GM19240 (cell line): ENCODE measurements at regions not wholly inside any gene's neighbourhood (a gene's known extent, or its start where the extent isn't known, plus 50 kb on each side); places are given as distances from the start of the nearest gene placed in this dataset.

Experiments
- DNase-seq: peaks from one replicate; pipeline ENCODE4 v3.0.0; 2011; ENCODE audit warnings: low spot score; ENCODE audit not compliant: insufficient read length

GRCh38 chr5:60262576-60263295, 369.2 kb upstream of the PDE4D start:
- no peak for DNase-seq

GRCh38 chr5:60261732-60262131, 368.2 kb upstream of the PDE4D start:
- DNase-seq, result no peak

DNA sequence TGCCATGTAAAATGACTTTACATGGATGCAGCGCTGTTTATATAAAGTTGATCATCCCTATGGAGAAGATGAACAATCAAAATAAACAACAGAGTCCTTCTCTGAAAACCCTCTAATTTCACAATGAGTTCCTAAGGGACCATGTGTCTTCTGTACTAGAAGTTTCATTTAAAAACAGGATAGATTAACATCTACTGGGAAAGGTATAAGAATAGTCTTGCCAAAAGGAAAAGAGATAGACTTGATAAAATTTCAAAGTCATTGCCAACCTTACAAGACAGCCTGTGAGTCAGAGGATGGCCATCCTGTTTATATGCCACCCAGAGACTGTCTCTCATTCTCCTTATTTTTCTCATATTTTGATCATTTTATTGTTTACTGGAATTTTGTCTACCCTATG, 367.1 kb upstream of the PDE4D start:
- no peak for DNase-seq

DNA sequence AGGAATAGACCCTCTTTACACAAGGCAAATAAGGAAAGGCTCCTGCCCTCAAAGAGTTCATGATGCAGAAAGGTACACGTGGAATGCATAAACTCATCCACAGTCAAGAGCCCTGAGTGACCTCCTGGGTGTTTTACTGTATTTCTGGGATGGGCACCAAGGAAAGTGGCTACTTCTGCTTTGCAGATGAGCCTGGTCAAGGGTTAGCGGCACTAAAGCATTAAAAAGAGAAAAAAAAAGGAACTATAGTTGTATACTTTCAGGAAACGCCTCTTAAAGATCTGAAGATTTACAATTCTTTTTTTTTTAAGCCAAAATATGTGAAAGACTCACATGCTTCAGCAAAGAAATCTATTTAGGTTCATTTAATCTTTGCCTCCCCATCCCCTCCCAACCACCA, 366.2 kb upstream of the PDE4D start:
- DNase-seq, result no peak

DNA sequence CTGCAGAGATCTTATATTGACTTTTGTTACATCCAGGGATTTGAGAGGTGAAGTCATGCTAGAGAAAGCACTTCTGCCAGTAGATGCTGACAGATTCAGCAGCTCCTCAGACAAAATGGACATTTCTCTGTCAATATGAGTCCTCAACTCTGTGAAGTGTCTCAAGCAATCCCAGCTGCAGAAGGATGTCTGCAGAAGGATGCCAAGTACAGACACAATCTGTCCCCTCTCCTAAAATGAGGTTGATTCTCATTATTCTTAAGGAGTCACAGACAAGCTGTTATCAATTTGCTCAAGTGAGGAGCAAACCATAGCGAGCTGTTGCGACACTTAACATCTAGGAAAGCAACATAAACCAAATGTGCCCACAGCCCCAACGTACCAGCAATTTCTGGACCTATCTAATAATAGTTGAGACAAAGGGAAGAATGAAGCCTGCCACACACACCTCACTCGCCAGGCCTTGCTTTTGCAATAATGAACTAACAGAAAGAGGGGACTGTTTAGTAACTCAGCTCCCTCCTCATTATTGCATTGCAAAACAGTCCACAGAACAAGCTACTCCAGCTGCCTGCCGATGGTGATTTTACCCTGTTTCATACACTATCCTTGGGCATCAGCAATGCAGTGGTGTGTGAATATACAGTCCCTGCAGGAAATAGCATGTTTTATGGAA, 364.2 kb upstream of the PDE4D start:
- no peak for DNase-seq

GRCh38 chr5:60256546-60256945, 363.0 kb upstream of the PDE4D start:
- no peak for DNase-seq

GRCh38 chr5:60248901-60249300, 355.4 kb upstream of the PDE4D start:
- DNase-seq, result peak; percentile 11

- DNase-seq, result no peak
Measured at GRCh38 chr5:60243713-60244112, 350.2 kb upstream of the PDE4D start.

- DNase-seq, result no peak
Measured at GRCh38 chr5:60232036-60232795, 338.7 kb upstream of the PDE4D start.

GRCh38 chr5:60230456-60230855, 336.9 kb upstream of the PDE4D start:
- DNase-seq, result no peak

DNA sequence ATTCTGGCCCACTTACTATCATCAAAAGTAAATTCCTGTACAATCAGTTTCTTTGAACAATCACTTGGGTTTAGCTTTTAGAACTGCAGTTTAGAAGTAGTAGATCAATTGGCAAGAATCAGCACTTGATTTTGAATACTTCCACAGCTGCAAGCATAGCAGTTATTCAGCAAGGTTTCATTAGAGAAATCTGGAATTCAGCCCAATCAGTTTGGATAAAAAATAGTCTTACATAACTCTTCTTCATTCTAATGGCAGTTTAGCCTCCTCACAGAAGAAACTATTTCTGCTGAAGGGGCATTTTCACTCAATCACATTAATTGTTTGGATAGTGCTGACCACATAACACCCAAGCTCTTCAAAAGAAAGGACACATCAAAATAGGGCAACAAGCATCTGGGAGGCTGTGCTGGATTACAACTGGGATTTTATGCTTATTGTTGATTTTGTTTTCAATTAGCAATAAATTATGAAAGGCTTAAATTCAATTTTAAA, 336.2 kb upstream of the PDE4D start:
- DNase-seq, result no peak

GRCh38 chr5:60228676-60229075, 335.1 kb upstream of the PDE4D start:
- no peak for DNase-seq

DNA sequence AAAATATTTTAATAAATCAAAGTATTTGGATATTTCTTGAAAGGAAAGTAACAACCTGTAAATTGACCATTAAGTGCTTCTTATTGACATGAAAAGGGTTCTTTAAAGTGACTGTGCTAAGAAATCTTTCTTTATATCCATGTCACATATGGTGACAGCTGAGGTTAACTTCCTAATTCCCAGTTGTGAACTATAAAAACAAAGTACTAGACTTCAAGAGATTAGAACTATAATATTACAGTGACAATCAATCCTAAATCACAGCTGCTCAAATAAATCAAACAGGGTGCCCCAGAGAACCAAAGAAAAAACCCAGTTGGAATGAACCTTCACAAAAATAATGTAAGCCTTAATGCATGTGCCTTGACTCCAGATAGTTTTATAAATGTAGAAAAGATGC, 332.6 kb upstream of the PDE4D start:
- DNase-seq, result no peak

- DNase-seq, result no peak
Measured at GRCh38 chr5:60223342-60223741, 329.8 kb upstream of the PDE4D start.

DNA sequence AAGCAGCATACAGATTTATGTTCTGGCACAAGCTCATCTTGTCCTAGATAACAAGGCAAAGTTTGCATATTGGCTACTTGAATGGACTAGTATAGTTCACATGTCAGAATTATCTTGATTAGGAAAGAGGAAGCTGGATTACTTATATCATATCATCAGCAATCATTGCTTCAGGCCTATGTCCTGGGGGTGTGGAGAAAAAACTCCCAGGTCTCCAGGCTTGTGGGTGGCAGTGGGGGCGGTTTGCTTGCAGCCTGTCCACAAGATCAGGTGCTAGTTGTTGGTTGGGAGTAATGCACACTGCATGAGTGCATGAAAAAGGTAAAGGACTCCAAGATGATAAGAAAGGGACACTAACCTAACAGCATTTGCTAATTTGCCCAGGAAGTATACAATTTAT, 326.4 kb upstream of the PDE4D start:
- DNase-seq, result no peak

DNA sequence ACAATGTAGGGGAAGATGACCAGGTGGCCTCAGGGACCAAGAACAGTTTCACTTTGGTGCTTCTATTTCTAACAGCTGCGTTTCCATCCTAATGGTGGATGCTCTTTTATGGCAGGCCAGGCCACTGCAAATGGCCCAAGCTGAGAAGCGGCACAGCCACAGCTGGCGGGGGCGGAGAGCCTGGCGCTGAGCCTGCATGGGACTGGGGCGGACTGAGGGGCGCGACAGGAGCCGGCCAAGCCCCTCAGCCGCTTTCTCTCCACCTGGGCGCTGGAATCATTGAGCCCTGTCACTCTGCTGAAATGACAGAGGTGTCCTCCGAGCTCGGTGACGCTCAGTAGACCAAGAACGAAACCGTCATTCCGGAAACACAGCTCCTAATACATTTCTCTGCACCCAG, 317.3 kb upstream of the PDE4D start:
- no peak for DNase-seq

DNA sequence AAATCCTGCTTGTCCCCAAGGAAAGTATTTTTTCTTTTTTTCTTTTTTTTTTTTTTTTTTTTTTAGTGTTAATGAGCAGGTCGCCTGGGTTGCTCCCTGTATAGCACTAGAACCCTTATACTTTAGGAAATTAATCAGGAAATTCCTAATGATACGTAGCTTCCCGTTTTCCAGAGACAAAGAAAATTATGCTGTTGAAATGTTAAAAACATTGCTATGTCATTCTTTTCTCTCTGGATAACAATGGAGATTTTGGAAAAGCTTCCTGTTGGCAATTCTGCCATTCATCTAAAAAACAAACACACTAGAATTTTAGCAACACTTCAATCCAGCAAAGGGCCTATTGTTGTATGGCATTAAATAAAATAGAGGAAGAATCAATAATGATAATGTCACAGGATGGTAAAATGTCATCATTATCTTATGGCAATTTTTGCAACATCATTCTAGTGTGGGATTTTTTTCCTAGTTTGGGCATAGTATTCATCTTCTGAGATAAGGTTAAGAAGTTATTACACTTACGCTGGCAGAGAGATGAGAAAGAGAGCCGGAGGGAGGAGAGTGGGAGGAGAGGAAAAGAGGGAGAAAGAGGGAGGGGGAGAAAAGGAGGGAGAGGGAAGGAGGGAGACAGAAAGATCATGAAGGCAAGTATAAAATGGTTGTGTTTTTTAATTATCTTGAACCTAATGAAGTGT, 315.8 kb upstream of the PDE4D start:
- DNase-seq, result no peak

GRCh38 chr5:60208716-60209115, 315.2 kb upstream of the PDE4D start:
- no peak for DNase-seq

DNA sequence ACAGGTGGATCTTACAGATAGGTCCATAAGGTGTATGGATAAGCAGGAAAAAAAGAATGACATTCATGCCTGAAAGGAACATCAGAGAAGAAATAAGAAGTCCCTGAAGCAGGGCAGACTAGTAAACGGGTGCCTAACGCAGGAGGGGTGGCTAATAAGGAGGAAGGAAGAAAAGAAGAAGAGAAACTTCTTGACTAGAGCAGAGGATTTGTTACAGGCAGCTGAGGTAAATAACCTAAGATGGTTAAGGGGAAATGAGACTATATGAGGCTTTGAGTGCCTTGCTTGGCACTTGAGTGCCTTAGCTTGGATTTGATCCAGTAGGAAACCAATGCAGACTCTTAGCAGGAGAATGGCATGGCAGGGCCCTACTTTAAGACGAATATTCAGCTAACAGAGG, 313.5 kb upstream of the PDE4D start:
- no peak for DNase-seq

- no peak for DNase-seq
Measured at GRCh38 chr5:60206234-60206633, 312.7 kb upstream of the PDE4D start.

- DNase-seq, result no peak
Measured at GRCh38 chr5:60205071-60205470, 311.5 kb upstream of the PDE4D start.
